Gastrocnemius medialis (tissue), 4 donors: ENCODE measurements at regions not wholly inside any gene's neighbourhood (a gene's known extent, or its start where the extent isn't known, plus 50 kb on each side); places are given as distances from the start of the nearest gene placed in this dataset.

Experiments used
- ATAC-seq, 2 donors: fragments of 150-250 bp; one replicate each; pipeline ENCODE4 v1.9.1; 2016
- DNase-seq, 2 donors: peaks; one replicate each; pipeline ENCODE4 v3.0.0-alpha.2; 2019
- H3K27ac ChIP-seq, 4 donors: fragments of 200-600 bp; sonication (generic); 1 replicate in 1 of 4; 2 replicates in 3 of 4; pipeline ENCODE4 v1.5.1; 2016 to 2018; ENCODE audit warnings: mild to moderate bottlenecking in 2 of 4, moderate library complexity in 1 of 4
- H3K27me3 ChIP-seq, 3 donors: fragments of 200-600 bp; sonication (generic) in 2 of 3; 1 replicate in 1 of 3; 2 replicates in 2 of 3; pipeline versions ENCODE4 v1.5.1 to v1.6.0; 2016 to 2019; ENCODE audit warnings: mild to moderate bottlenecking in 1 of 3, moderate library complexity in 1 of 3
- H3K36me3 ChIP-seq, 2 donors: fragments of 200-600 bp; sonication (generic) in 1 of 2; one replicate each; pipeline ENCODE4 v1.5.1; 2017 to 2018
- H3K4me1 ChIP-seq, 2 donors: fragments of 200-600 bp; sonication (generic) in 1 of 2; one replicate each; pipeline ENCODE4 v1.5.1; 2016 to 2017; ENCODE audit warnings: mild to moderate bottlenecking in 2 of 2
- H3K4me3 ChIP-seq, 4 donors: fragments of 200-600 bp; sonication (generic) in 3 of 4; 1 replicate in 1 of 4; 2 replicates in 3 of 4; pipeline ENCODE4 v1.5.1; 2016 to 2019; ENCODE audit warnings: mild to moderate bottlenecking in 2 of 4
- H3K9me3 ChIP-seq, 3 donors: fragments of 200-600 bp; sonication (generic) in 2 of 3; 1 replicate in 1 of 3; 2 replicates in 2 of 3; pipeline ENCODE4 v1.5.1; 2016 to 2019
- POLR2A ChIP-seq, 2 donors: fragments of 450-650 bp; IDR thresholded peaks; one replicate each; pipeline ENCODE4 v1.6.1; 2017; ENCODE audit warnings: antibody characterized with exemption in 2 of 2, mild to moderate bottlenecking in 2 of 2, moderate library complexity in 2 of 2
- in situ Hi-C, 4 donors: fragments of 200-750 bp; cut with MboI; loops; one replicate each; pipeline versions ENCODE4 v1.15.0 to v1.8.0; 2017; ENCODE audit warnings: low sequenced_read_pairs in 4 of 4
- intact Hi-C: fragments of 100-400 bp; cut with DNase I; formaldehyde crosslinking; loops from one replicate; pipeline ENCODE4 v1.15.1; 2023; ENCODE audit warnings: low total_unique reads
- TF ChIP-seq, protein P1 (sequence below), 5 experiments: fragments of 450-650 bp in 3 of 5; fragments of 200-600 bp in 2 of 5; sonication (generic) in 2 of 5; IDR thresholded peaks in 4 of 5; conservative IDR thresholded peaks in 1 of 5; 1 replicate in 4 of 5; 2 replicates in 1 of 5; pipeline ENCODE4 v1.5.1; 2016 to 2019; ENCODE audit warnings: antibody characterized with exemption in 5 of 5, mild to moderate bottlenecking in 3 of 5, moderate library complexity in 3 of 5

DNA sequence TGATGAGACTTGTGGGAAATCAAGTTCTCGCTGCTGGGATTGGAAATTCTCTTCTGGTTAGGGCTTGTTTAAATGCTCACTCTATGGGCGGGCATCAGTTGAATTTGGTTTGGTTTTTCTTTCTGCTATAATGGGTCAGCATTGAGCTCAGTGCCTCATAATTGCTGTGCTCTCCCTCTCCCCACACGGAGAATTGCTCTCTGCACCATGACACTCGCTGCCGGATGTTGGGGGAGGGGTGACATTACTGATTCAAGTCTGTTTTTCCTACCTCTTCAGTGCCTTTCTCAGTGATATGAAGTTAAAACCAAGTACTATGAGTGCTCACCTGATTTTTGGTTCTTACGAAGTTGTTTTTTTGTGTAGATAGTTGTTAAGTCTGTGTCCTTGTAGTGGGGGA is 599.6 kb downstream of the EPM2A start:
- no peak overlapping the region for H3K27ac ChIP-seq
- in situ Hi-C loops: no loop called here
- no peaks in the 10 kb centered on the region for H3K4me1 ChIP-seq
- H3K4me3 ChIP-seq: no peak overlapping the region
- no peaks in the 10 kb centered on the region for H3K27me3 ChIP-seq
- TF ChIP-seq POLR2A (IDR thresholded peaks at IDR 0.05): no peak
- TF ChIP-seq, protein P1, sequence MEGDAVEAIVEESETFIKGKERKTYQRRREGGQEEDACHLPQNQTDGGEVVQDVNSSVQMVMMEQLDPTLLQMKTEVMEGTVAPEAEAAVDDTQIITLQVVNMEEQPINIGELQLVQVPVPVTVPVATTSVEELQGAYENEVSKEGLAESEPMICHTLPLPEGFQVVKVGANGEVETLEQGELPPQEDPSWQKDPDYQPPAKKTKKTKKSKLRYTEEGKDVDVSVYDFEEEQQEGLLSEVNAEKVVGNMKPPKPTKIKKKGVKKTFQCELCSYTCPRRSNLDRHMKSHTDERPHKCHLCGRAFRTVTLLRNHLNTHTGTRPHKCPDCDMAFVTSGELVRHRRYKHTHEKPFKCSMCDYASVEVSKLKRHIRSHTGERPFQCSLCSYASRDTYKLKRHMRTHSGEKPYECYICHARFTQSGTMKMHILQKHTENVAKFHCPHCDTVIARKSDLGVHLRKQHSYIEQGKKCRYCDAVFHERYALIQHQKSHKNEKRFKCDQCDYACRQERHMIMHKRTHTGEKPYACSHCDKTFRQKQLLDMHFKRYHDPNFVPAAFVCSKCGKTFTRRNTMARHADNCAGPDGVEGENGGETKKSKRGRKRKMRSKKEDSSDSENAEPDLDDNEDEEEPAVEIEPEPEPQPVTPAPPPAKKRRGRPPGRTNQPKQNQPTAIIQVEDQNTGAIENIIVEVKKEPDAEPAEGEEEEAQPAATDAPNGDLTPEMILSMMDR (IDR thresholded peaks at IDR 0.05 in 4 of 5, conservative IDR thresholded peaks at IDR 0.05 in 1 of 5): no peak
- H3K36me3 ChIP-seq: no peaks in the 10 kb centered on the region
- ATAC-seq: no peak
- no peak for DNase-seq
- no peaks in the 10 kb centered on the region for H3K9me3 ChIP-seq
- intact Hi-C loops: no loop called here

DNA sequence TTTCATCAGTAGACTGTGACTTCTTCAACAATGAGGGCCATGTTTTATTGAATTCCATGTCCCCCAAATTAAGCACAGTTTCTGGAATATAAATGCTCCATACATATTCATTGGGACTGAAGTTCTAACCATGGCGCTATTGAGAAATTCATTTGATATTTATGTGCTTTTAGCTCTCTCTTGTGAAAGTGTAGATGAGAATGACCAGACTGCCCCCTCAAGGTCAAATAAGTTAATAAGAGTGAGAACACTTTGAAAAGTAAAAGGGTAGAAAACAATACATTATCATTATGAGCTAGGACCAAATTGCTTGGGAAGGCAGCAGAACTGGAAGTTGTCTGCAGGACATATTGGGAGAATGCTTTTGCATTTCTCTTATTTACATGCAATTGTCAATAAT is 597.9 kb downstream of the EPM2A start:
- DNase-seq (no peak), ATAC-seq (no peak)
- Histone ChIP-seq H3K4me1 (no peaks in the 10 kb centered on the region), H3K27me3 (no peaks in the 10 kb centered on the region), H3K9me3 (no peaks in the 10 kb centered on the region), H3K36me3 (no peaks in the 10 kb centered on the region), H3K4me3 (no peak overlapping the region), H3K27ac (no peak overlapping the region)
- intact Hi-C loops (no loop called here), in situ Hi-C loops (no loop called here)
- TF ChIP-seq POLR2A (IDR thresholded peaks at IDR 0.05): no peak
- TF ChIP-seq, protein P1 (IDR thresholded peaks at IDR 0.05 in 4 of 5, conservative IDR thresholded peaks at IDR 0.05 in 1 of 5): no peak

DNA sequence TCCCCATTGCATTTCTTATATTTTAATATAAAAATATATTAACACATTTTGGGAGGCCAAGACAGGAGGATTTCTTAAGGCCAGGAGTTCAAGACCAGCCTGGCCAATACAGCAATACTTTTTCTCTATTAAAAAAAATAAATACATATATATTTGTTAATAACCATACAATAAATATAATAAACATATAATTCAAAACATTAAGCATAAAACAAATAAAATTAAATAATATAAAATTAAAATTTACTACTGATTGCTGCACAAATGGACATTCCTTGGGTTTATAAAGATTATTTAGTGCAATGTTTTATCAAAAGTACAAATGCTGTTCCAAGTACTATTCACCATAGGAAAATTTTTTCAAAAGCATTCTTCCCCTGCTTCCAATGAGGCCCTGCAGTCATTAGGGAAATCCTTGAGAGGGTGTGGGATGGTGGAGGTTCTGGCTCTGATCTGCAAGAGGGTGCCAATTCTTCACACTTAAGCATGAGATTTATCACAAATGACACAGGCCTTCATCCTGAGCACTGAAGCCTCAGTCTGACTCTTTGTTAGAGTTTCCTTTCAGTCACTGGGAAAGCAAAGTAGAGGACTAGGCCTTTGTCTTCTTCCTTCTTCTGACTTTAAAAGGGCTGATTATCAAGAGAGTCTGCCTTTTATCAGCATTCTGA is 596.7 kb downstream of the EPM2A start:
- H3K27ac ChIP-seq: no peak overlapping the region
- H3K4me1 ChIP-seq: no peaks in the 10 kb centered on the region
- DNase-seq: no peak
- intact Hi-C loops: no loop called here
- TF ChIP-seq, protein P1 (IDR thresholded peaks at IDR 0.05 in 4 of 5, conservative IDR thresholded peaks at IDR 0.05 in 1 of 5): no peak
- no peak for TF ChIP-seq POLR2A (IDR thresholded peaks at IDR 0.05)
- no peaks in the 10 kb centered on the region for H3K9me3 ChIP-seq
- H3K4me3 ChIP-seq: no peak overlapping the region
- no peaks in the 10 kb centered on the region for H3K36me3 ChIP-seq
- in situ Hi-C loops: no loop called here
- no peaks in the 10 kb centered on the region for H3K27me3 ChIP-seq
- ATAC-seq: no peak

DNA sequence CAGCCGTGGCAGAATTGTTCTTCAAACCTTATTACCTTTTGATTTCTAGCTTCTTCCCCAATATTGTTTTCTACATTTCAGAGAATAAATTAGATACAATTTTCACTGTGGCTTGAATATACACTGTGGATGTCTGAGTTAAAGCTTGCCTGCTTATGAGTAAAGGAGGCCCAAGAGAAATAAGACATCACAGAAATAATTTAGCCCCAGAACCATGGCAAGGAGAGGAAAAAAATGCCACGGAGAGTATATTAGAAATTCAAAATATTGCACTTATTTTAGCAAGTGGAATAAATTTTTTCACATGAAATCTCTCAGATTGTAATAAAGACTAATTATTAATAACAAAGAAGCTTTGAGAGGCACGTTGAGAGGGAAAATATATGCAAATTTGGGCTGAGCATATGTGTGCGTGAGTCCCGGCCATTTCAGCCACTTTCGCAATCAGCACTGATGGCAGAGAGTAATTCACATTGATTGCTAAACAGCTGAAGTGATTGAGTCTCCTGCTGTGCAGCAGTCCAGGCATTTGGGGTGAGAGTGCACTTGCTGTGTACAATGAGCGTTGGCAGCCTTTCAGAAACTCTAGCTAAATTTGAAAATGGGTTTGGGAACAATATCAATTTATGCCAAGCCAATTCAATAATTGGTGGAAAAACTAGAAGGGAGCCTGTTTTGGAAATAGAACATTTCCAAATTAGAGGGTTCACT is 596.0 kb downstream of the EPM2A start:
- H3K4me3 ChIP-seq: no peak overlapping the region
- H3K36me3 ChIP-seq: no peaks in the 10 kb centered on the region
- no peaks in the 10 kb centered on the region for H3K4me1 ChIP-seq
- in situ Hi-C loops (no loop called here), intact Hi-C loops (no loop called here)
- no peak for TF ChIP-seq POLR2A (IDR thresholded peaks at IDR 0.05)
- TF ChIP-seq, protein P1 (IDR thresholded peaks at IDR 0.05 in 4 of 5, conservative IDR thresholded peaks at IDR 0.05 in 1 of 5): no peak
- H3K9me3 ChIP-seq: no peaks in the 10 kb centered on the region
- no peak overlapping the region for H3K27ac ChIP-seq
- ATAC-seq (no peak), DNase-seq (no peak)
- no peaks in the 10 kb centered on the region for H3K27me3 ChIP-seq
